ENCODE measurements at regions not wholly inside any gene's neighbourhood (a gene's known extent, or its start where the extent isn't known, plus 50 kb on each side); places are given as distances from the start of the nearest gene placed in this dataset.
"Not testable (repeated sequence)": the region's sequence is repeated elsewhere in the genome, so short reads cannot be mapped to it uniquely, and the experiment has no call there.

DNA sequence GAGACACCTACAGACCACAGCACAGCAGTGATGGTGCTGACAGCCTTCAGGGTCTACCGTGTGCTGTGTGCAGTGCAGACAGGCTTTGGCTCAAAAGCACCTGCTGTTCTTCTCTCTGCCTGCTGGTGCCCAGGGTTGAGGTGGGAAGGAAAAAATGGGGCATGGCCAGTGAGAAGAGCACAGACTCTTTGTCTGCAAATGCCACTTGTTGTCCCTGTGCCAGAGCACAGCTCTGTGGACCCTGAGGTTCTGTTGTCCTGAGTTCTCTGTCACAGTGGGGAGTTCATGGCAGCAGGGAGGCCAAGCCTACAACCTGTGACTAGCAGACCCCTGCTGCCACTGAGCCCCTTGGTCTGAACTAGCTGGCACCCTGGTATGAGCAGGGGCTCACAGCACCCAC is 376.7 kb downstream of the GLRX3 start:
- WGBS (ENCODE audit: extremely low coverage, insufficient coverage, low lambda C conversion rate) = no CpG with 5 or more reads among the region's 1 CpG
- Histone ChIP-seq H3K23ac (ENCODE audit: low read length) (no peak overlapping the region), H3K4me1 (ENCODE audit: control insufficient read depth, low read depth, low read length) (no peaks in the 10 kb centered on the region), H2BK15ac (replicated peaks; ENCODE audit: low read depth) (no peak overlapping the region), H2AK5ac (ENCODE audit: low read length) (no peak overlapping the region), H2BK120ac (ENCODE audit: low read depth, low read length) (no peak overlapping the region), H3K4ac (ENCODE audit: low read depth, low read length) (no peak overlapping the region), H3K4me2 (ENCODE audit: low read length) (no peak overlapping the region), H4K5ac (ENCODE audit: low read length) (no peak overlapping the region), H3K27me3 (ENCODE audit: insufficient read depth, low read length, poor library complexity) (no peaks in the 10 kb centered on the region), H3K79me2 (ENCODE audit: control insufficient read depth, insufficient read depth, low read length) (no peaks in the 10 kb centered on the region), H3K18ac (ENCODE audit: low read length) (no peak overlapping the region), H3K4me3 (ENCODE audit: low read length) (no peak overlapping the region), H3K36me3 (ENCODE audit: control insufficient read depth, insufficient read depth, low read length) (no peaks in the 10 kb centered on the region), H2BK5ac (ENCODE audit: low read length) (no peak overlapping the region), H4K8ac (ENCODE audit: low read depth, low read length) (no peak overlapping the region), H3K27ac (ENCODE audit: low read depth, low read length) (no peak overlapping the region), H3K79me1 (ENCODE audit: low read length) (no peaks in the 10 kb centered on the region), H3K9ac (ENCODE audit: low read length) (no peak overlapping the region), H3K56ac (ENCODE audit: low read length) (no peak overlapping the region)
- no peak for DNase-seq

- no peaks in the 10 kb centered on the region for H3K79me2 ChIP-seq (ENCODE audit: control insufficient read depth, insufficient read depth, low read length)
- H4K8ac ChIP-seq (ENCODE audit: low read depth, low read length) = no peak overlapping the region
- no peaks in the 10 kb centered on the region for H3K36me3 ChIP-seq (ENCODE audit: control insufficient read depth, insufficient read depth, low read length)
- WGBS (ENCODE audit: extremely low coverage, insufficient coverage, low lambda C conversion rate) = no CpG with 5 or more reads among the region's 13 CpGs
- H3K4me2 ChIP-seq (ENCODE audit: low read length) = no peak overlapping the region
- no peak overlapping the region for H3K56ac ChIP-seq (ENCODE audit: low read length)
- no peak overlapping the region for H3K4me3 ChIP-seq (ENCODE audit: low read length)
- H3K27me3 ChIP-seq (ENCODE audit: insufficient read depth, low read length, poor library complexity) = no peaks in the 10 kb centered on the region
- no peak overlapping the region for H2BK15ac ChIP-seq (replicated peaks; ENCODE audit: low read depth)
- H4K5ac ChIP-seq (ENCODE audit: low read length) = no peak overlapping the region
- no peak overlapping the region for H2AK5ac ChIP-seq (ENCODE audit: low read length)
- no peak overlapping the region for H2BK5ac ChIP-seq (ENCODE audit: low read length)
- H3K4ac ChIP-seq (ENCODE audit: low read depth, low read length) = no peak overlapping the region
- DNase-seq = no peak
- H3K23ac ChIP-seq (ENCODE audit: low read length) = no peak overlapping the region
- H3K18ac ChIP-seq (ENCODE audit: low read length) = no peak overlapping the region
- H2BK120ac ChIP-seq (ENCODE audit: low read depth, low read length) = no peak overlapping the region
- H3K9ac ChIP-seq (ENCODE audit: low read length) = no peak overlapping the region
- H3K79me1 ChIP-seq (ENCODE audit: low read length) = no peaks in the 10 kb centered on the region
- no peaks in the 10 kb centered on the region for H3K4me1 ChIP-seq (ENCODE audit: control insufficient read depth, low read depth, low read length)
- no peak overlapping the region for H3K27ac ChIP-seq (ENCODE audit: low read depth, low read length)
Observed at GRCh38 chr10:130513686-130514476, 377.7 kb downstream of the GLRX3 start.

- no peaks in the 10 kb centered on the region for H3K79me2 ChIP-seq (ENCODE audit: control insufficient read depth, insufficient read depth, low read length)
- no peak overlapping the region for H2BK5ac ChIP-seq (ENCODE audit: low read length)
- H4K8ac ChIP-seq (ENCODE audit: low read depth, low read length) = no peak overlapping the region
- no peak overlapping the region for H4K5ac ChIP-seq (ENCODE audit: low read length)
- no peaks in the 10 kb centered on the region for H3K79me1 ChIP-seq (ENCODE audit: low read length)
- no peaks in the 10 kb centered on the region for H3K4me1 ChIP-seq (ENCODE audit: control insufficient read depth, low read depth, low read length)
- H3K36me3 ChIP-seq (ENCODE audit: control insufficient read depth, insufficient read depth, low read length) = no peaks in the 10 kb centered on the region
- H3K9ac ChIP-seq (ENCODE audit: low read length) = no peak overlapping the region
- no peak overlapping the region for H3K4me2 ChIP-seq (ENCODE audit: low read length)
- H3K56ac ChIP-seq (ENCODE audit: low read length) = no peak overlapping the region
- no peak overlapping the region for H2BK120ac ChIP-seq (ENCODE audit: low read depth, low read length)
- H3K27me3 ChIP-seq (ENCODE audit: insufficient read depth, low read length, poor library complexity) = no peaks in the 10 kb centered on the region
- H3K23ac ChIP-seq (ENCODE audit: low read length) = no peak overlapping the region
- no peak overlapping the region for H3K27ac ChIP-seq (ENCODE audit: low read depth, low read length)
- H3K4me3 ChIP-seq (ENCODE audit: low read length) = no peak overlapping the region
- H2AK5ac ChIP-seq (ENCODE audit: low read length) = no peak overlapping the region
- H2BK15ac ChIP-seq (replicated peaks; ENCODE audit: low read depth) = no peak overlapping the region
- no peak overlapping the region for H3K18ac ChIP-seq (ENCODE audit: low read length)
- no CpG with 5 or more reads among the region's 6 CpGs for WGBS (ENCODE audit: extremely low coverage, insufficient coverage, low lambda C conversion rate)
- DNase-seq = peak; percentile 6
- no peak overlapping the region for H3K4ac ChIP-seq (ENCODE audit: low read depth, low read length)
Observed at GRCh38 chr10:130515670-130516069, 379.5 kb downstream of the GLRX3 start.

- Histone ChIP-seq H3K23ac (ENCODE audit: low read length) (no peak overlapping the region), H3K4me3 (ENCODE audit: low read length) (no peak overlapping the region), H3K27ac (ENCODE audit: low read depth, low read length) (no peak overlapping the region), H2BK5ac (ENCODE audit: low read length) (no peak overlapping the region), H3K36me3 (ENCODE audit: control insufficient read depth, insufficient read depth, low read length) (no peaks in the 10 kb centered on the region), H3K79me2 (ENCODE audit: control insufficient read depth, insufficient read depth, low read length) (no peaks in the 10 kb centered on the region), H3K27me3 (ENCODE audit: insufficient read depth, low read length, poor library complexity) (no peaks in the 10 kb centered on the region), H3K4me1 (ENCODE audit: control insufficient read depth, low read depth, low read length) (no peaks in the 10 kb centered on the region), H3K9ac (ENCODE audit: low read length) (no peak overlapping the region), H3K4ac (ENCODE audit: low read depth, low read length) (no peak overlapping the region), H3K18ac (ENCODE audit: low read length) (no peak overlapping the region), H2AK5ac (ENCODE audit: low read length) (no peak overlapping the region), H2BK120ac (ENCODE audit: low read depth, low read length) (no peak overlapping the region), H3K56ac (ENCODE audit: low read length) (no peak overlapping the region), H4K5ac (ENCODE audit: low read length) (no peak overlapping the region), H3K4me2 (ENCODE audit: low read length) (no peak overlapping the region), H2BK15ac (replicated peaks; ENCODE audit: low read depth) (no peak overlapping the region), H4K8ac (ENCODE audit: low read depth, low read length) (no peak overlapping the region), H3K79me1 (ENCODE audit: low read length) (no peaks in the 10 kb centered on the region)
- no peak for DNase-seq
- no CpG with 5 or more reads among the region's 4 CpGs for WGBS (ENCODE audit: extremely low coverage, insufficient coverage, low lambda C conversion rate)
Observed at GRCh38 chr10:130516141-130516735, 380.0 kb downstream of the GLRX3 start.

GRCh38 chr10:130518921-130519320 is 382.7 kb downstream of the GLRX3 start:
- H3K79me2 ChIP-seq (ENCODE audit: control insufficient read depth, insufficient read depth, low read length); H3K27me3 ChIP-seq (ENCODE audit: insufficient read depth, low read length, poor library complexity); H2BK15ac ChIP-seq (replicated peaks; ENCODE audit: low read depth); H2BK5ac ChIP-seq (ENCODE audit: low read length); H4K8ac ChIP-seq (ENCODE audit: low read depth, low read length); H3K36me3 ChIP-seq (ENCODE audit: control insufficient read depth, insufficient read depth, low read length); H2AK5ac ChIP-seq (ENCODE audit: low read length); H3K18ac ChIP-seq (ENCODE audit: low read length); H4K5ac ChIP-seq (ENCODE audit: low read length); DNase-seq; H3K9ac ChIP-seq (ENCODE audit: low read length); H3K4ac ChIP-seq (ENCODE audit: low read depth, low read length); H3K4me3 ChIP-seq (ENCODE audit: low read length); H3K79me1 ChIP-seq (ENCODE audit: low read length); H3K4me1 ChIP-seq (ENCODE audit: control insufficient read depth, low read depth, low read length); H3K27ac ChIP-seq (ENCODE audit: low read depth, low read length); H3K23ac ChIP-seq (ENCODE audit: low read length); H3K4me2 ChIP-seq (ENCODE audit: low read length); H2BK120ac ChIP-seq (ENCODE audit: low read depth, low read length); H3K56ac ChIP-seq (ENCODE audit: low read length): not testable (repeated sequence)
- WGBS (ENCODE audit: extremely low coverage, insufficient coverage, low lambda C conversion rate) = no CpG with 5 or more reads among the region's 13 CpGs

Data from mesendoderm (in vitro differentiated cells).